Stimulated activated naive B cell treated with anti-CD40 and anti-IgM and Interleukin-4, amounts not matched to agents 10 μg/mL and 1 μg/mL and 100 μg/mL, for 72 hours (primary cell): ENCODE measurements at regions not wholly inside any gene's neighbourhood (a gene's known extent, or its start where the extent isn't known, plus 50 kb on each side); places are given as distances from the start of the nearest gene placed in this dataset.

Experiments
- ATAC-seq, 2 donors: fragments of 150-1000 bp; cut with Tn5 transposase; replicated peaks; 2 replicates each; pipeline ENCODE4 v1.10.0; 2021; ENCODE audit warnings: moderate library complexity in 1 of 2
- DNase-seq: peaks from one replicate; pipeline ENCODE4 v3.0.0; 2021
- H3K27ac Mint-ChIP-seq: one replicate; pipeline ENCODE4 v1.8.0; 2022; ENCODE audit warnings: mild to moderate bottlenecking, mixed read lengths
- H3K27me3 Mint-ChIP-seq, 2 donors: one replicate each; pipeline ENCODE4 v1.8.0; 2022; ENCODE audit warnings: mixed read lengths in 2 of 2
- H3K36me3 Mint-ChIP-seq, 2 donors: one replicate each; pipeline ENCODE4 v1.8.0; 2022; ENCODE audit warnings: mixed read lengths in 2 of 2, mild to moderate bottlenecking in 1 of 2
- H3K4me1 Mint-ChIP-seq, 2 donors: one replicate each; pipeline ENCODE4 v1.8.0; 2022; ENCODE audit warnings: mixed read lengths in 2 of 2, mild to moderate bottlenecking in 1 of 2
- H3K4me3 Mint-ChIP-seq, 2 donors: one replicate each; pipeline ENCODE4 v1.8.0; 2022; ENCODE audit warnings: mild to moderate bottlenecking in 2 of 2, mixed read lengths in 2 of 2, moderate library complexity in 1 of 2
- H3K9me3 Mint-ChIP-seq, 2 donors: one replicate each; pipeline ENCODE4 v1.8.0; 2022; ENCODE audit warnings: mixed read lengths in 2 of 2, mild to moderate bottlenecking in 1 of 2

DNA sequence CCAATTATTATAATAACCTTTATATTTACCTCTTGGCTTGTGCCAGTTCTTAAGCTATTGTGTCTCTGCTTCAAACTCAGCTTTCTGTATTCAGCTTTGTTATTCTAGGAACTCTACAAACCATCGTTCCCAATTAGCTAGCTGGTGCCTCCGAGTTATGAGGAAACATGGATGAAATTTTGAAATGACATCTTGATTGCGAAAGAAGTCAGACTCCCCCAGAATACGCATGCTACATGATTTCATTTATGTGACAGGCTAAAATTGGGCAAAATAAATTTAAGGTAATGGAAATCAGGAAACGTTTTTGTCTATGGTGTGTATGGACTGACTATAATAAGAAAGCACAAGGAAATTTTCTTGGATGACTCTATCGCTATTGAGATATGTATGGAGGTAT lies 256.8 kb upstream of the NCAM2 start:
- no peaks in the 10 kb centered on the region for H3K4me1 Mint-ChIP-seq
- peaks cover 6 to 10% of the 10 kb centered on the region in 2 donors for H3K9me3 Mint-ChIP-seq
- ATAC-seq (no peak), DNase-seq (no peak)
- H3K4me3 Mint-ChIP-seq: no peak overlapping the region
- H3K36me3 Mint-ChIP-seq: no peaks in the 10 kb centered on the region
- no peak overlapping the region for H3K27ac Mint-ChIP-seq
- no peaks in the 10 kb centered on the region for H3K27me3 Mint-ChIP-seq

DNA sequence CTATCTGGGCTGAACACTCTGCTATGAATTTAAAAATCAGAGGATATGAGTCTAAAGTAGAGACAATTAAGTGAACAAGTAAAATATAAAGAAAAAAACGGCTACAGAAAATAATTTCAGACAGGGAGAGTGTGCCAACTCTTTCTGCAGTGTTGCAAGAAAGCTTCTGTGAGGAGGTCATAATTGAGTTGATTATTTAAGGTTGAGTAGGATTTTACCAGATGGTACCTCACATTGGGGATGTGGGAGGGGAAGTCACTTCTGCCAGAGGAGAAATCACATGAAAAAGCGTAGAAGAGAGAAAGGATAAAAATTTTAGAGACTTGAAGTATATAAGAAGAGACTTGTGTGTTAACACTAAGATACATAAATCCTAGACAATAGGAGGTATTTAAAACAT lies 238.0 kb upstream of the NCAM2 start:
- H3K27me3 Mint-ChIP-seq: no peaks in the 10 kb centered on the region
- peaks cover 0 to 6% of the 10 kb centered on the region in 2 donors for H3K9me3 Mint-ChIP-seq
- DNase-seq (no peak), ATAC-seq (no peak)
- H3K27ac Mint-ChIP-seq: no peak overlapping the region
- no peak overlapping the region for H3K4me3 Mint-ChIP-seq
- H3K36me3 Mint-ChIP-seq: no peaks in the 10 kb centered on the region
- no peaks in the 10 kb centered on the region for H3K4me1 Mint-ChIP-seq

DNA sequence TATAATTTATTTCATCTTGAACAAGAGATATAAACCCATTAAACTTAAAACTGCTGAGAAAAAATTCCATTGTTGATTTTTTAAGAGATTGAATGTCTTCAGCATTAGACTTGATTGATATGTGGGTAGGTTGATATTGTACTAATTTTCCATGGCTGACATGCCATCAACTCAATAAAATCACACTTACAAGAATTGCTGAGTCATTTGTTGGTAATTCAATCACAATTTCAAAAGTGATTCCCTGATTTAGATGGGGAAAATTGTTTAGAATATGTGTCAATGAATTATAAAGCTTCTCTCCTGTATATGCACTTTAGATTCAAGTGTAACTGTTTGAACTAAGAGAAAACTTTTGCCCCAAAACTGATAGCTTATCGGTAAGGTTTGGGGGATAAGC lies 223.5 kb upstream of the NCAM2 start:
- ATAC-seq (no peak), DNase-seq (no peak)
- Mint-ChIP-seq H3K27ac (no peak overlapping the region), H3K4me3 (no peak overlapping the region), H3K36me3 (no peaks in the 10 kb centered on the region), H3K9me3 (peaks cover 5 to 7% of the 10 kb centered on the region in 2 donors), H3K27me3 (no peaks in the 10 kb centered on the region), H3K4me1 (no peaks in the 10 kb centered on the region)

DNA sequence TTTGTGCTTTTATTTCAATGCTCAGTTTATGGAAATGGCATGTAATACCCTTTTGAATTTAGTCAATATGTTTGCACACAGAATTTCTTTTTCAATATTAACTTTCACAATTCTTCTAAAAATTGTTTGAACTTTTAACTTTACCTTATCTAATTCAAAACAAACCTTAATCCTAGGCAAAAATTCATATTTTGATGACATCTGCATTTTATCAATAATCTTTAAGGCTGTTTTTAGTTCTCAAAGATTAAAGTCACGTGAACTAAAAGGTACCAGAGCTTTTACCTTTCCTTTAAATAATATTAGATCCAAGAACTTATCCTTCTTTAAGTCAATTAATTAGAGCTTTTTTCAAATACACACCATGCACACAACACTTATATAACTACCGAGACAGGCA lies 218.9 kb upstream of the NCAM2 start:
- Mint-ChIP-seq H3K4me1 (no peaks in the 10 kb centered on the region), H3K36me3 (no peaks in the 10 kb centered on the region), H3K27ac (no peak overlapping the region), H3K4me3 (no peak overlapping the region), H3K9me3 (peaks cover 9 to 11% of the 10 kb centered on the region in 2 donors), H3K27me3 (no peaks in the 10 kb centered on the region)
- DNase-seq: no peak
- no peak for ATAC-seq

- peaks cover 9 to 10% of the 10 kb centered on the region in 2 donors for H3K9me3 Mint-ChIP-seq
- no peaks in the 10 kb centered on the region for H3K27me3 Mint-ChIP-seq
- H3K4me3 Mint-ChIP-seq: no peak overlapping the region
- DNase-seq: no peak
- no peak for ATAC-seq
- no peaks in the 10 kb centered on the region for H3K4me1 Mint-ChIP-seq
- H3K36me3 Mint-ChIP-seq: no peaks in the 10 kb centered on the region
- H3K27ac Mint-ChIP-seq: no peak overlapping the region
Observed at GRCh38 chr21:20783611-20784010, 214.6 kb upstream of the NCAM2 start.

DNA sequence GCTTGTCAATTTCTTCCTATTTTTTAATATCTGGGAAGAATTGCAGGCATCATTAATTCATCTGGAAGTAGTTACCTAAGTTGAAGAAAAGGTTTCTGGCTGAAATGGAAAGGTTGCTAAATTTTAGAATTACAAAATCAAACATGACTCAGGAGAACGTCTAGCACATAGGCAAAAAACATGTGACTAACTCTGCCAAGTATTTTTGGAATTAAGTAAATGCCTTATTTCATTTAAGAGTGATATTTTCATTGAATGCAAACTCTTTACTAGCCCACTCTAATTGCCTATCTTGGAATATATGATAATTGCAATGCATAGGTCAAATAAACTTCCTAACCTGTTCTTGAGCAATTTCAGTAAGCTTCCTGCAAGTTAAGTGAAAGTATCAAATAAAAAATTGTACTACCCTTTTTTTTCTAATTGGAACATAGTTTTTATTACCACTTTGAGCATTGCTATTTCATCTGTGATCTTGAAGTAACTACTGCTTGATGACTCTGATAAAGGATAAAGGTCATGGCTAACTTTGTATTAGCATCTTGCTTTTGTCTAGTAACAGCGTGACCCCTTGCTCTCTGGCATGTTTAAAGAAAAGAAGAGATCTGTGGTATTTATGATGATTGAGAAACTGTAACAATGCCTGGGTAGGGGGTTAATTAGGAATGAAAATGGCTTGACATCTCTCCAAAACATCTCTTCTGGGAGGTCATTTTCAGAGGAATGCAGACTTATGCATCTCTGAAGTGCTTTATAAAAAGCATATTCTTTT lies 208.3 kb upstream of the NCAM2 start:
- peaks cover 0 to 4% of the 10 kb centered on the region in 2 donors for H3K9me3 Mint-ChIP-seq
- no peaks in the 10 kb centered on the region for H3K36me3 Mint-ChIP-seq
- H3K4me3 Mint-ChIP-seq: no peak overlapping the region
- ATAC-seq (no peak), DNase-seq (no peak)
- H3K27me3 Mint-ChIP-seq: no peaks in the 10 kb centered on the region
- H3K4me1 Mint-ChIP-seq: no peaks in the 10 kb centered on the region
- no peak overlapping the region for H3K27ac Mint-ChIP-seq

DNA sequence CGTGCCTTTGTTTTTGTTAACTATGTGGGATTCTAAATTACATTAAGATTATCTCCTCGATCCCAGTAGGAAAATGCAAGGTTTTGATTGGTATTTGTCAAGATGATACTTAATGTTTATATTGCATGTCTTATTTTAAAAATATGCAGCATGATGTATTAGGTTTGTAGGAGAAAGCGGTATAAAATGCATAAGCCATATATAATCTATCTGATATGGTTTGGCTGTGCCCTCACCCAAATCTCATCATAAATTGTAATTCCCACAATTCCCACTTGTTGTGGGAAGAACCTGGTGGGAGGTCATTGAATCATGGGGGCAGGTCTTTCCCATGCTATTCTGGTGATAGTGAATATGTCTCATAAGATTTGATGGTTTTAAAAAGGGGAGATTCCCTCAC lies 198.1 kb upstream of the NCAM2 start:
- H3K27ac Mint-ChIP-seq: no peak overlapping the region
- H3K4me3 Mint-ChIP-seq: no peak overlapping the region
- H3K9me3 Mint-ChIP-seq: peaks cover under 1 to 1% of the 10 kb centered on the region in 2 donors
- DNase-seq (no peak), ATAC-seq (no peak)
- no peaks in the 10 kb centered on the region for H3K4me1 Mint-ChIP-seq
- no peaks in the 10 kb centered on the region for H3K27me3 Mint-ChIP-seq
- H3K36me3 Mint-ChIP-seq: no peaks in the 10 kb centered on the region

DNA sequence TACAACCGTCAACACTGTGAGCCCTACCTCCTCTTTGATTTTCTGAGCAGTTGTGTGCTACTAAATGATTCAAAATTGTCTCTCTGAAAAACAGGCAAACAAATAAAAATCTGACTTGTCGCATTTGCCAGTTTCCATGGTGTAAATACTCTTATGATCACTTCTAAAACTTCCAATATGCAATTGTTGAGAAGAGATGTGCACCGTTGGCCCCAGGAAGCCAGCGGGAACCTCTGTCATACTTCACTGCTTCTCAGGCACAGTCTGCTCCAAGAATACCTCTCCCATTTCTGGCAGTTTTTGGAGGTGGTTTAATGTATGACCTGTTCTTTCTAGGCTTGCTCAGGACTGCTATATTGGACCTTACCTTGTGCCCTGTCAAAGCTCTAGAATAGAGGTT lies 196.0 kb upstream of the NCAM2 start:
- H3K9me3 Mint-ChIP-seq: peaks cover 0 to 1% of the 10 kb centered on the region in 2 donors

GRCh38 chr21:20802631-20803260 lies 195.5 kb upstream of the NCAM2 start:
- DNase-seq (no peak), ATAC-seq (no peak)
- Mint-ChIP-seq H3K4me1 (no peaks in the 10 kb centered on the region), H3K4me3 (no peak overlapping the region), H3K27me3 (no peaks in the 10 kb centered on the region), H3K27ac (no peak overlapping the region), H3K9me3 (peaks cover 0 to 3% of the 10 kb centered on the region in 2 donors), H3K36me3 (no peaks in the 10 kb centered on the region)

More for the DNA sequence above, 196.0 kb upstream of the NCAM2 start:
- Mint-ChIP-seq H3K27ac (no peak overlapping the region), H3K36me3 (no peaks in the 10 kb centered on the region), H3K27me3 (no peaks in the 10 kb centered on the region), H3K4me1 (no peaks in the 10 kb centered on the region), H3K4me3 (no peak overlapping the region)
- ATAC-seq: no peak
- no peak for DNase-seq

DNA sequence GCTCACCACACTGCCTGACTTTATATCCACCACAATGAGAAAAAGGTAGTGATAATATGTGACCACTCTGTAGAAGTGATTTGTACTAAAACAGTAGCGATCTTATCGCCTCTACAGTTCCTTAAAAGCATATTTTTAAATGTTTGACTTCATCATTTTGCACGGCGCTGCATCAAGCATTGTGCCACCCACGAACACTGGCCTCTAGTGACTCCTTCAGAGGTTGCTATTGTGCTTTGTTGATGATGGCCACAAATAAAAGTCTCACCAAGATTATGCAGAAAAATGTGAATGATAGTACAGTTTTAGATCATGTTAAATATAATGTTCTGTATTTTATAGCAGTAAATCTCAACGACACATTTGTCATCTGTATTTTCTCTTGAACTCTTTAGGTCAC lies 186.5 kb upstream of the NCAM2 start:
- Mint-ChIP-seq H3K27me3 (no peaks in the 10 kb centered on the region), H3K9me3 (peaks cover 3 to 6% of the 10 kb centered on the region in 2 donors), H3K27ac (no peak overlapping the region), H3K4me3 (no peak overlapping the region), H3K4me1 (no peaks in the 10 kb centered on the region), H3K36me3 (no peaks in the 10 kb centered on the region)
- ATAC-seq (no peak), DNase-seq (no peak)

DNA sequence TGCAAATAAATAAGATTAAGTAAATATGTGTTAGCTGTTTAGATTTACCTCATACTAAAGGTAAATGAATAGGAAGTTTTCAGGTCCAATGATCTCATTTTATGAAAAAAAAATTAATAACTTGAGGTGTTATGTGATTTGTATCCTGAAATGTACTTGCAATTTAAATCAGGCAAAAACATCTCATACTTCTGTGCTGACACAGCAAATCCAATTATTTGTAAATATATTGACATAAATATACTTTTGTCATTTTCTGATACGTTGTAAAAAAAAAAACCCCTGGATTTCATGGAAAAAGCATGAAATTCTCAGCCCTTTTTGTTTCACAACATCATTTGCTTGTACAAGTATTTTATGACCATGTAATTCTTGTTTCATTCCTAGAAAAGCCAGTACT lies 184.1 kb upstream of the NCAM2 start:
- ATAC-seq (no peak), DNase-seq (no peak)
- peaks cover 6 to 7% of the 10 kb centered on the region in 2 donors for H3K9me3 Mint-ChIP-seq
- H3K4me1 Mint-ChIP-seq: no peaks in the 10 kb centered on the region
- H3K36me3 Mint-ChIP-seq: no peaks in the 10 kb centered on the region
- no peaks in the 10 kb centered on the region for H3K27me3 Mint-ChIP-seq
- H3K27ac Mint-ChIP-seq: no peak overlapping the region
- no peak overlapping the region for H3K4me3 Mint-ChIP-seq

DNA sequence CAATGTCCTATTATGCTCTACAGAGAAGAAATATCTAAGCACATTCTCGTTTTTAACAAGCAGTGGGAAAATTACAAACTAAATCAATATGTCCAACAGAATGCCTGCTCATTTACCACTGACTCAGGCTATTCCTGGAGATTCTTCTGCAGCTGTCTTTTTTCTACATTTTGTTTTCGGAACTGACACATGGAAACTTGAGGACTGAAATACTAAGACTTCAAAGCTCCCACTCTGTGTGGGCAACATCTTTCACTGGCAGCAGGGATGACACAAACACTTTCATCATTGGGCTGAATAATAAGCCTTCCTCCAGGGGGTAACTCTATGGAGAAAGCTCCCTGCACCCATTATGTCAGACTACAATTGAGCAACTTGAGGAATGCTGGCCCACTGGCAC lies 175.5 kb upstream of the NCAM2 start:
- H3K4me3 Mint-ChIP-seq: no peak overlapping the region
- no peak for ATAC-seq
- no peak overlapping the region for H3K27ac Mint-ChIP-seq

GRCh38 chr21:20852866-20853265 lies 145.3 kb upstream of the NCAM2 start:
- no peak overlapping the region for H3K4me3 Mint-ChIP-seq
- H3K9me3 Mint-ChIP-seq: peaks cover 0 to 1% of the 10 kb centered on the region in 2 donors
- H3K36me3 Mint-ChIP-seq: no peaks in the 10 kb centered on the region
- H3K4me1 Mint-ChIP-seq: no peaks in the 10 kb centered on the region
- DNase-seq (no peak), ATAC-seq (no peak)
- H3K27ac Mint-ChIP-seq: no peak overlapping the region
- H3K27me3 Mint-ChIP-seq: no peaks in the 10 kb centered on the region

More for the DNA sequence above, 175.5 kb upstream of the NCAM2 start:
- Mint-ChIP-seq H3K9me3 (peaks cover 2 to 7% of the 10 kb centered on the region in 2 donors), H3K27me3 (no peaks in the 10 kb centered on the region), H3K4me1 (no peaks in the 10 kb centered on the region), H3K36me3 (no peaks in the 10 kb centered on the region)
- DNase-seq: no peak

GRCh38 chr21:20856926-20857325 lies 141.3 kb upstream of the NCAM2 start:
- Mint-ChIP-seq H3K27me3 (no peaks in the 10 kb centered on the region), H3K9me3 (peaks cover 0 to 2% of the 10 kb centered on the region in 2 donors), H3K4me3 (no peak overlapping the region), H3K4me1 (no peaks in the 10 kb centered on the region), H3K36me3 (no peaks in the 10 kb centered on the region), H3K27ac (no peak overlapping the region)
- ATAC-seq (no peak), DNase-seq (no peak)

DNA sequence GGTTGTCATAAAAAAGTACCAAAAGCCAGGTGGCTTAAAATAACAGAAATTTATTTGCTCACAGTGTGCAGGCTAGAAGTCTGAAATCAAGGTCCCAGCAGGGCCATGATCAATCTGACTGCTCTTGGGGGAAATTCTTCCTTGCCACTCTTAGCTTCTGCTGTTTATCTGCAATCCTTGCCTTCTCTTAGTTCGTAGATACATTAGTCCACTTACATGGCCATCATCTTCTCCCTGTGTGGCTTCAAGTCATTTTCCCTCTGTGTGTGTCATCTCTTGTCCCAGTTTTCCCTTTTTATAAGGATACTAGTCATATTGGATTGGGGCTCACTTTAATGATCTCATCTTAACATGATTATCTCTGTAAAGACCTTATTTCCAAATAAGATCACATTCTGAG lies 124.0 kb upstream of the NCAM2 start:
- DNase-seq: no peak
- H3K4me3 Mint-ChIP-seq: no peak overlapping the region
- no peaks in the 10 kb centered on the region for H3K9me3 Mint-ChIP-seq
- no peaks in the 10 kb centered on the region for H3K4me1 Mint-ChIP-seq
- H3K27ac Mint-ChIP-seq: no peak overlapping the region
- H3K36me3 Mint-ChIP-seq: no peaks in the 10 kb centered on the region
- ATAC-seq: no peak
- H3K27me3 Mint-ChIP-seq: no peaks in the 10 kb centered on the region
